ENCODE measurements at regions not wholly inside any gene's neighbourhood (a gene's known extent, or its start where the extent isn't known, plus 50 kb on each side); places are given as distances from the start of the nearest gene placed in this dataset.
A peak's percentile ranks its signal among the peaks of the same experiment; 100 is the strongest.

DNA sequence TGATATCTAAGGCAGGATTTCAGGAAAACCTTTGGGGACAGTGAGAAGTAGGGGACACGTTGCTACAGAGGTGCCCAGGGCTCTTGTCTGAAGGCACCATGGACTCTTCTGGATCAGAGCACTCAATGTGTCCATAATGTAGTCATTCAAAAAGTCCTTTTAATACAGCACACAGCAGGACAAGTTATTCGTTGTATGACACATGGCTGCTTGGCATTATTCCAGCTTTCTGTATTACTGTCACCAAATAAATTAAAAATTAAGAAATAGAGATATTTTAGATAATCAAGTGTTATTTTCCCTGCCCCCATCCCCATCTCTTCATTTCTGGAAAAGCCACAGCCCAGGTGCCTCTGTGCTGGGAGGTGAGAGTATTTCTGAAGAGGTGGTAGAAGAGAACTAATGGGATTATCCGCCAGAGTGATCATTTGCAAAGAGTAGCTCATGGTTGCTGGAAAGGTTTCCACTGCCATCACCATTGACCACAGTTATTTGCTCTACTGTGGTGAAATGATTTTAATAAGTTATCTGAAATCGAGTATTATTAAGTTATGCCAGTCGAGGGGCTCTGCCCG is 83.0 kb downstream of the CXCL12 start:
- no peak for DNase-seq (ENCODE audit: low read depth)

DNA sequence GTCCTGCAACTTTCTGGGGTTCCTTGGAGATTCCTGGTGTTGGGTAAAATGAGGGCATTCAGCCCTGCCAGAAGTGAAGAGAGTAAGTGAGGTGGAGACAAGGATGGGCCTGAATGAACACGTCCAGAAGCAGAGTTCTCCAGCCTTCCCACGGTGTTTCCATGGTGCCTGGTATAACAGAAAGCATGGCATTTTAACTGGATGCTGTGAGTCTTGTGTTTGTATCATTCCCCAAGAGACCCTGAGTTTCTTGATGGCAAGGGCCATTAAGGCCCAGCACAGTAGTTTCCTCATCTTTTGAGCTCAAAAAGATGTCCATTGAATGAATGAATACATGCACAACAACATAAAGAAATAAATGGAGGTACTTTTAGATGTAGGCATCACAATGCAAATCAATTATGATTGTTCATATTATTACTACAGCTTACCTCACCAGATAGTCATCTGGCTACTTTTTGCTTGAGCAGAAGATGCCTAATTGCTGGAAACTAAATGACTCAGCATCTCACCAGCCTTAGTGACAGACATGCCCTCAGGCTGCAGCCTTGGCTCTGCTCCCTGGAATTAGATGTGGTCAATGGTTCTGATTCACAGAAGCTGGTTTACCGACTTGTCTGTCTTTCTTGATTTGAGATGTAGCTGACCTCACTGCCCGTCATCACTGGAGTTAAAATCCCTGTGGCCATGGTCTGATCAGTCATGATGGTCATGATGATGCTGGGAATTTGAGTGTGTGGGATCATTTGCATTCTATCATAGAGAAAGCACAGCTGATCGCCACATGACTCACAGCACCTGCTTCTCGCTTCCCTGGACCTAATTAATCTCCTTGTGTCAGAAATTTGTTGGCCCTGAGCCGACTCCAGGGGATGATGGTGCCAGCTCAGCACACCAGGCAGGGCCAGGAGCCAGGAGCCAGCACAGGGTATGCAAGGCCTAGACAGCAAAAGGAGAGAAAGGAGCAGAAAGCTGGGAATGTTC is 83.9 kb downstream of the CXCL12 start:
- peak; percentile 99 for DNase-seq (ENCODE audit: low read depth)

DNA sequence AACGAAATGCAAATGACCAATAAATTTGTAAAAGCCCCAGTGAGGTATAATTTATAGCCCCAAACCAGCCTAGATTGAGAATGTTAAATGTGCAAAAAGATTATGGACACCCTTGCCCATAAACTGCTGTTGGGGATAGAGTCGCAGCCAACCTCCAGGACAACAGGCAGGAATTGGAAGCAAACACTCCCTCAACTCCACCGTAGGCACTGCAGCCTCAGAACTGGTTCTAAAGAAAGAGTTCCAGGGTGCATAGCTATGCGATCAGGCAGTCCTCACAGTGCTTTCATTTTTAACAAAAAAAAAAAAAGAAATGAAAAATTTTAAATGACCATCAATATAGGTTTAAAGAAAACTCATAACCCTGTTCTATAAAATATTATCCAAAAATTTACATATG is 86.2 kb downstream of the CXCL12 start:
- DNase-seq (ENCODE audit: low read depth): no peak

DNA sequence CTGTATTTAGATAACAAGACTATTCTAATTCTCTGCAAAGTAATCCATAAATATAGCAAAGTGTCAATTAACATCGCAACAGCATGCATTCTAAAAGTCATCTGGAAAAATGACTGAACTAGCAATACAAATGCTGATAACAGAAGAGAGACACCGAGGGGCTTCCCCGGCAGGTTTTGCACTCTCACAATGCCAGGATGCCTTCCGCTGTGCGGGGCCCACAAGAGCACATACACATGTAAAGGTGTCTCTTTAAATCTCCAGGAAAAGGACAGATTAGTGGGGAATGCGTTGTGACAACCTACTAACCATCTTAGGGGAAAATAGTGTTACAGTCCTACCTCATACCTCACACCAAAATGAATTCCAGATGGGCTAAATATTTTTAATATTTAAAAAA is 86.9 kb downstream of the CXCL12 start:
- no peak for DNase-seq (ENCODE audit: low read depth)

DNA sequence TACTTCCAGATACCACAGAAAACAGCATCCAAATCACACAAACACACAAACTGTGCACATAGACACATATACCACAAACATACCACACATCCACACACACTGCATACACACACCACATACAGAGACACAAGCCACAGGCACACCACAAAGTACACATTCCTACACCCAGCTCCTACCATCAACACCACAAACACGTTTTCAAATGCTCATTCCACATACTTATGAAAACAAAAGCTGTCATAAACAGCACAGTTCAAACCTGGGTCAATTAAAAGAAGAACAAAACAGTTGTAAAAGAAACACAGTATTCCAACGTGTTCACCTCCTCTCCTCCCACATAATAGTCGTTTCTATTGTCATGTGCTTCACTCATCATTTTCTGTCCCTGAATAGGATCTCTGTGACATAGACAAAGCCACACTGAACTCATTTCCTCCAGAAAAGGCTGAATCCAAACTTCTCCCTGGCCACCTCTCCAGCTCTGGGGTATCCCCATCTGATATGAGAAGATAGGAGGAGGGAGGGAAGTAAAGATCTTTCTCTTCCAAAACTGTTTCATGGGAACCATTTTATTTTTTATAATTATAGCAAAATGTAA is 89.2 kb downstream of the CXCL12 start:
- no peak for DNase-seq (ENCODE audit: low read depth)

DNA sequence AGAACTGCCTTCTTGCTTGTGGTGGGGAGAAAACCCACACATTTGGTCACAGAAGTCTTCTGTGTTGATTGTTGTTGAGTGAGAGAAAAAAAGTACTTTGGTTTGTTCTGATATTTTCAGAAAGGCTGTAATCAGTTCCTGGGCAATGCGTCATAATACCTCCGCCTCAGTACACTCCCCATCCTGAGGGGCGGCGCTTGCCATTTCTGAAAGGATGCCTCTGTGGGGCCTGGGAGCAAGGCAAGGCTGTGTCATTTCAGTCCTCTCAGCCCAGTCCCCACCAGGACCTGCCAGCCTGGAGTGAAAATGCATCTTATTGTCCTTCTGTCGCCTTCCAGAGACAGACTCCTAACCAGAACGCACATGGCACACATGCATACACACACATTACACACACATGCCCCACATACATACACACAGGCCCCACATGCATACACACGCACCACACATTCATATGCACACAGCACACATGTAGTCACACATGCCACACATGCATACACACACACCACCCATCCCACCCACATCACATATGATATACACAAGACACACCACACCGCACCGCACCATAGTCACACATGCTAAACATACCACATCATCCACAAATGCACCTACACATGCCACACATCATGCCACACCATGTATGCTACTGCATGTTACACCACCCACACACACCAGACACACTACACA is 90.0 kb downstream of the CXCL12 start:
- DNase-seq (ENCODE audit: low read depth): no peak

DNA sequence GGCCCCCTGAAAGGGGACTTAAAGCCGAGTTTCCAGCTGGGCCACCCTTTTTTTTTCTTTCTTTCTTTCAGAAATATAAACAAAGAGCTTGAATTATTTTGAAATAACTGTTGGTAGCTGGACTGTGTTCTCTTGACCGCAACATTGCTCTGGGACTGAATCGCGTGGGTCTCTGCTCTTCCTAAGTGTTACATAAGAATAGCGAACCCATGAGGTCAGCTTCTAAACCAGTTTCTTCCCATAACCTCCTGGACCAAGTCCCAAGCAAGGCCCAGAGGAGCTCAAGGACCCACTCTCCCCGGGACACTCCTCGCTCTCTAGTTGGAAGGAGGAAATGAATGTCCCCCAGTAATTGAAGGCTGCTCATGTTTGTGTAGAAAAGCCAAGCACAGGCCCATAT is 91.1 kb downstream of the CXCL12 start:
- peak; percentile 87 for DNase-seq (ENCODE audit: low read depth)

DNA sequence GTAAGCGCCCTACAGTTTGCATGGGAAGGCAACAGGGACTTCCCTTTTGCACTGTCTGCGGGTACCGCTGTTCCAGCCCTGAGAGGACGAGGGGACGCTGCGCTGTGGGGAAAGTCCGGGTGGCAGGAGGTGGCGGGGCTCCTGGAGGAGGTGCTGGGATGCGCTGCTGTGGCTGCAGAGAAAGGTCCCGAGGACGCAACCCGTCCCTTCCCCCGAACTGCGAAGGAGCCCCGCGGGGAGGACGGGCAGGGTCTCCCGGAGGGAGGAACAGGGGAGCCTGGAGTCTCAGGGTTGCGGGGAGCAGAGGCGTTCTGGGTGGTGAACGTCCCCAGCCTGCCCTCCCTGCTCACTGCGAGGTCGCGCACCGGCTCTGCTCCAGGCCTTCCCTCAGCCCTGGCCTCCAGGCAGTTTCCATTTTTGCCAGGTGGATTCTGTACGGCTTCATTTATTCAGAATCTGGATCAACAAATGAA is 91.6 kb downstream of the CXCL12 start:
- DNase-seq (ENCODE audit: low read depth): no peak

DNA sequence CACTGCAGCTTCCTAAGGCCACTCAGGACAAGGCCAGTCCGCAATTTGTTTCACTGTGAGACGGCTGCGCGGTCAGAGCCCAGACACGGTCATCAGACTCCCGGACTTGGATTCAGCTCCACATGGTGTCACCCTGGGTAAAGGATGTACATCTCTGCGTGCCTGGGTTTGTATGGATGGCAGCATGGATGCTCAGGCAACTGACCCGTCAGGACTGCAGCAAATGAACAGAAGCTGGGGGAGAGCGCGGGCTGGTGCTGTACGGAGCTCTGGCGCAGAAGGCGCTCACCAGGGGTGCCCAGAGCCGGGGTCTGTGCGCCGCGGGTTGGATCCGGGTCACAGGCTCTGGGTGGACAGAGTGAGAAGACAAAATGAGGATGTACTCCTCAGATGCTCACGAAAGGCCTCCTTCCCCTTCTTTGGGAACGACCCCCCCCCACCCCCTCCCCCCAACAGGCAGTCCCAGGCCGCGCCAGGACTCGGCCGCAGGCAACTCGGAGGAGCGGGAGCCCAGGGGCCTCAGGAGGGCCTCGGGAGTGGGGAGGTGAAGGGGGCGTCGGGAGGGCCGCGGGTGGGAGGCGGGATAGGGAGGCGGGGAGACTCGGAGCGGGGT is 92.4 kb downstream of the CXCL12 start:
- no peak for DNase-seq (ENCODE audit: low read depth)

DNA sequence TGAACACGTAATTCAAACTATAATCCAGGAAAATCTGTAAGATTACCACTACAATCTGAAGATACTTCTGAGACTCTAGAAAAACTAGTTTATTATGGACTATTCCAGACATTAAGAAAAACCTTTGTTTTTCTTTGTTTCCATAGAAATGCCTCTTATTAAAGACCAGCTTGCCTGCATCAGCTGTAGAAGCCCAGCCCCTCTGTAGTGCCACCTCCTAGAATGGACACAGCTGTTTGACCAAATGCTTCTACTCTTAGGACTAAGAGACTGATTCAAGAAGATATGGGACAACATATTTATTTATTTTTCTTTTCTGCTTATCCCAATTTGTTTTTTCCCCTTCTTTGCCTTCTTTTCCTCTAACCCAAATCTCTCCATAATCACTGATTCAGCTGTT is 93.8 kb downstream of the CXCL12 start:
- no peak for DNase-seq (ENCODE audit: low read depth)

DNA sequence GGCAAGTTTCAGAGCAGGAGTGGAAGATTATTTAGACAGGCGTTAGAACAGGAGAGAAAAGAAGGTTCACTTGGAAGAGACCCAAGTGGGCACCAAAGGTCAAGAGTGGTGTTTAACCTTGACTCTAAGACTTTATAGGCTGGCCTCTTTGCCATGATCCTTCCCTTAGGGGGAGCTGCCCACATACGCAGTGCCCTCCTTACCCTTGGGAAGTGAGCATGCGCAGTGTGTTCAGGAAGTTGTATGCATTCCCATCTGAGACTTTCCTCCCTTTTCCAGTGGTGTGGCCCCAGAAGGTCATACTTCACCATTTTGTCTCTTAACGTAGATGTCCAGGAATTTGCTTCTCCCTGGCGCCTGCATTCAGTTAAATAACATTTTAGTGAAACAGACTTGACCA is 95.8 kb downstream of the CXCL12 start:
- DNase-seq (ENCODE audit: low read depth): no peak

DNA sequence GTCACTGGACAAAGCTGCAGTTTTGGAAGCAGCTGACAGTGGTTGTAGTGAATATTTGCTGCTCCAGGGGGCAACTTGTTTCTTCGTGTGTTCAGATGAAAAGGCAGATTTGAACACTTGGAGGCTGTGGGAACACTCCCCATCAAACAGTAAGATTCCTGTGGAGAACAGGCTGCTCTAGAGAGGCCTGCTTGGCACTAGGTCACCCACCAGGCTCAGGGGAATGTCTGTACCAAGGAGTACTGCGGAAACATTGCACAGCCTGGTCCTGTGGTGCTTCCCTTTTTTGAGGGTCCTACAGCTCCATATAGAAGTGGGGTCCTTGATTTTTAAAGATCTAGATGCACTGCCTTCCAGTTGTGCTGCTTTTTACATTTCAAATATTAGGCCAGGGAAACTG is 97.5 kb downstream of the CXCL12 start:
- no peak for DNase-seq (ENCODE audit: low read depth)

DNA sequence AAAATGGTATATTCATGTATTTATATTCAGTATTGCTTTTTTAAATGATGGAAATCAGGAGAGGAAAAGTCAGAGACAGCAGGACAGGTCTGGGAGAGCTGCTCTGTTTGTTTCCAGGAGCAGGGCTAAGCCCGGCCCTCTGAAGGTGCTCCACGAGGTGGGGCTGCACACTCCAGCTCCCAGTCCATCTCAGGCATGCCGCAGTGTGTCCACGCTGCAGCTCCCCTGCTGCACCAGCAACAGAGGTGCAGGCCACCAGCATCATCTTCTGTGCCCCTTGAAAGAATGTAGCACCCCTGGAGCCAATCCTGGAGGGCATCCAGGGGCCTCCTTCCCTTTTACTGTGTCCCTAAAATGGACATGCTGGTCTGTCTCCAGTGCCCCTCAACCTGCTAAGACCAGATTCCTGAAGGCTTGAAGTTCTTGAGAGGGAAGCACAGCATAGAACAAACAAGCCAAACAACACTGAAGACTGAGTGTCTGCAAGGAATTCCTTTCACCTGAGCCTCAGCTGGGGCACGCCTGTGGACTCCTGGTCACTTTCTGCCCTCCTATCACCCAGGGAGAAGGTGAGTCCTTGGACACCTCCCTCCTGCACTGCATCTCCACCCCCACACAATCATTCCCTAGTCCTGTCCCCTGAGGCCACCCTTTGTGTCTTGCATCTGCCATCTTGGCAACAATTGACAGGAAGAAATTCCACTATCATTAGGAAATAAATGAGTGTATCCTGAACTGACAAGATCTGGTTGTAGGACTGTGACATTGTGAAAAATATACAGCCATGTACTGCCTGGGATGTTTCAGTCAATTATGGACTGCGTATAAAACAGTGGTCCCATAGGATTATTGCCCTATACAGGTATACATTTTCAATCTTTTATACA is 100.5 kb downstream of the CXCL12 start:
- no peak for DNase-seq (ENCODE audit: low read depth)

DNA sequence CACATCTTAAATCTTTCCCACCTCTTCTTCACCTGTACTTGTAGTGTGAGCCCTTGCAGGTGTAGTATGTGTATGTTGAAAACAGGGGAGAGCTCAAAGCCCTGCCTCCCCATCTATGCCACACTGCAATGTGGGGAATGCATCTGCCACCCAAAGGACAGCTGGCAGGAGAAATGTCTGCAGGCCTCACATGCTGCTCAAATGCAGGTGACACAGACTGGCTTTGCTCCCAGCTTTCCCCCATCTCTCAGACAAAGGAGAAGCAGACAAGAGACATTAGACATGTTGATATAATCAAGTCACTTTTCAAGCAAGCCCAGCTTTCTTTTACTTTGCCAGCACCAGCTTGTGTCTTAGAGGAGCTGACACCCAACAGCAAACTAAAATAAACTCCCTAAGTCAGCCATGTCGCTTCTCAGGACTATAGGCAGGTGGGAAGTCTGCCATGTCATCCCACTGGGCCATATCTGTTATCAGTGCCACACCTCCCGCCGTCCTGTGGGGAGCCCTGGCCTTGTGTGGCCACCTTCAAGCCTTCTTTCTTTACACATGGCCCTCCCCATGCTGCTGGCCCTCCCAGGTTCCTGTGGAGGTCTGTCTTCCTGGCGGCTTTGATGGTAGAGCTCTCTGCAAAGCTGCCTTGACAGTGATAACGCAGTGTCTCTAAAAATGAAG is 102.1 kb downstream of the CXCL12 start:
- no peak for DNase-seq (ENCODE audit: low read depth)

DNA sequence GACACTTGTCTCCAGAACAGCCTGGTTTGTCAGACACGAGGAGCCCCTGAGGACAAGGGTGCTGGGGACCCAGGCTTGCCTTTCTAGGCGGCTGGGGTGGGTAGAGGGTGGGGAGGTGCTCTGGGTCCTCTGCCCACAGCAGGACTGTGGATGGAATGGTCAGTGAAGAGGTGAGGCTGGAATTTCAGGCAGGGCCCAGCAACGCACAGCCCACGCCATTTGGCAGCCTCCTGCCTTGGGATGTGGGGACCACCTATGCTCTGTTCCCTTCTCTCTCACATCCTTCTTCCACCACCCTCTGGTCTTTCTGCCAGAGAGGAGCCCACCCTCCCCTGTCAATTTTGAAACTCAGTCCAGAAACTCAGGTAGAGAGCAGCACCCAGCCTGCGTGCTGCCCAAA is 103.2 kb downstream of the CXCL12 start:
- DNase-seq (ENCODE audit: low read depth): no peak

DNA sequence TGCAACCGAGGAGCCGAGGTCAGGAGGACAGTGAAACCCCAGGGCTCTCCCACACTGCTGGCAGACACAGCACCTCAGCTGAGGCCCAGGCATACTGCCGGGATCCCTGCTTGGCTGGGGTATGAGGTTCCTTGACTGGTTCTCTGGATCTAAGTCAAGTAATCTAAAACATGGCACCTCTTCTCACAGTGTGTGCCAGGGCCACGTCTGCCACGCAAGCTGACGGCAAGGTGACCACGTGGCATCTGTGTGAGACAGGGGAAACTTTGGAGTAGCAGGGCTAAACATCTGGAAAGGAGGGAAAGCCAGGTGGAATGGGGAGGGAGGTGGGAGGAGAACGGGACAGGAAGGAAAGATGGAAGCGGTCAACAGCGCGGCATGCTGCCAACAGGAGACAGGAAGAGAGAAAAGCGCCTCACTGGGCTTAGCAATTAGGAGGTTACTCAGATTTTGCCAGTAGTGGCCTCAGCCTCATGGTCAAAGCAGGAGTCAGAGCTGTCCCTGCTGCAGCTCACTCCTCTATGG is 103.7 kb downstream of the CXCL12 start:
- no peak for DNase-seq (ENCODE audit: low read depth)

DNA sequence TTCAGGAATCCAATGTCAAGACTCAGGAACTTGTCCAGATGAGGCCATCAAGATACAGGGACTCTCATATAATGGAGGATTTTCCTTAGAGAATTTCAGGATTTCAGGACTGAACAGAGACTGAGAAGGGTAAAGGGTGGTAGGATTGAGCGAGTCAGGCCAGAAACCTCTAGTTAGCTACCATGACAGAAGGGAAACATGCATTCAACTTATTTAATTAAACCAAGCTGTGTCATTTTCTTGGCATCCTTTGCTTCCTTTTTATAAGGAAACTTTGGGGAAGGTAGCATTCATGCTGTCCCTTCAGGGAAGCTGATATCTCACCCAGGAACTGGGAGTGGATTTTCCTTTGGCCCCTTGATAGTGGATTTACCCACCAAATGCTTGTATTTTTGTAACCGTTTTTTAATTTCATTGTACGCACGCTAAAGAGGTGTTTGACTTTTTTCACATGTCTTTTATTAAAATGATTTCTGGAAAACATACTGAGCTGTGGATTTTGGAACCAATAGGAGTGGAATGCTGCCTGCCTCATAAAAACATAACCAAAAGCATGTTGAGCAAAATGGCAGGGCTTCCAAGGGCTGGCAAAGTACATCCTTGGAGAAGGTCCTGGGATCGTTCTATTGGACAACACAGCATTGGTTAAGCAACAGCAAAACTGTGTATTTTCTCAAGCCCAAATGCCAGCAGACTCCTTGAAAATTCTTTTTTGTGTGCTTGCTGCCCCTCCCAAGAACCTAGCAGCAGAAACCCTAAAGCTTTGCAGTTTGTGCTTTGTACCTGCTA is 104.5 kb downstream of the CXCL12 start:
- DNase-seq (ENCODE audit: low read depth): peak; percentile 63

DNA sequence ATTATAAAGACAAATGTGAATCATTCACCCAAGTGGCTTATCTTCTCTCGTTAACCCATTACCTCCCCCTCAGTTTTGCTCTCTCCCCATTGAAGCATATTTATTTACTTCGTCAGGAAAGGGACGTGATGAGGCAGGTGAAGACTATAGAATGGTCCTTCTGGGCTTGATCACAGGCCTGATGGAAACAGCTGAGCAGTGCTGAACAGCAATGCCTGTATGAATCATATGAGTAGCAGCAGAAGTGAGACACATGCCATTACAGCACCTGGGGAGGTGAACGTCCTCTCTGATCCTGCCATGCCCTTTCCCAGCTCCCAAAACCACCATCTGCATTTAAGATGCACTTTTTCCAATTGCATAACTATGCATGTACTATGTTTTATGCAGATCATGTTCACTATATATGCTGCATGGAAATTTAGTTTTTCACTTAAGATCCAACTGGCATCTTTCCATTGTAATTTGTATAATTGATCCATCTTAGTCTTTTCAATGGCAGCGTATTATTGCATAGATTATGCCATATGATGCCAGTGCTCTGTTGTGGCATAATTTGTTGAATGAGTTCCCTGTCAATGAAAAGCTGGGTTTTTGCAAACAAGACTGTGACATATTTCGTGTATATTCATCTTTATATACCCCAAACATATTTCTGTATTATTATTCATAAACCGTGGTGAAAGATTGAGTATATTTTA is 105.3 kb downstream of the CXCL12 start:
- DNase-seq (ENCODE audit: low read depth): no peak

DNA sequence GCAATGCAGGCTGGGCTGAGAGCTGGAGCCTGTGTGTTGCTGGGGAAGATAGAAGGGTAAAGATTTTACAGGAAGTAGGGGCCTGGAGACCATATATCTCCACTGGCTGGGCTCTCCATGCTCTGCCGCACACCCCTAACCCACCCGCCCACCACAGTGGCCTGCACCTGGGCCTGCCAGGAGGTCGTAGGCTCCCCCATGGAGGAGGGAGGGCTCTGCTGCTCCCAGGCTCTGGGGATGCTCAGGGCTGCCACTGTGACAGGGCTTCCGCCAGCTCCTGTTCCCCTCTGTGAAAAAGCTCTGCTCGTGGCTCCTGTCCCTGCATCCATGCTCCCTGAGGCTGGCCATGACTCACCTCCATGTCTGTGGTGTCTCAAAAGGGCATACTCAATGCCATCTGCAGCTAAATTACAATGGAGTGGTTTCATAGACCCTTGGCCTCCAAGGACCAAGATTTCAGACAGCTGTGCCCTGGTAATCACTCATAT is 106.0 kb downstream of the CXCL12 start:
- DNase-seq (ENCODE audit: low read depth): no peak
